WTC11 (cell line): ENCODE measurements at regions not wholly inside any gene's neighbourhood (a gene's known extent, or its start where the extent isn't known, plus 50 kb on each side); places are given as distances from the start of the nearest gene placed in this dataset.

Experiments
- ATAC-seq: fragments of 200-7000 bp; cut with Tn5 transposase; 2 replicates; pipeline ENCODE4 v1.10.0; 2021; ENCODE audit warnings: mild to moderate bottlenecking, moderate library complexity
- CTCF ChIA-PET: fragments of 300-600 bp; sonication (Branson Sonifier 250); formaldehyde crosslinking; loops from one replicate; lab custom pipeline; 2021; ENCODE audit warnings: antibody characterized with exemption; lab: Charles Lee
- POLR2A ChIA-PET: fragments of 350-600 bp; sonication (Branson Sonifier 250); formaldehyde crosslinking; loops from one replicate; lab custom pipeline; 2021; ENCODE audit warnings: antibody characterized with exemption; lab: Charles Lee
- DNase-seq: peaks from one replicate; pipeline ENCODE4 v3.0.0; 2021; ENCODE audit warnings: low spot score
- H3K27ac Mint-ChIP-seq: 2 replicates; pipeline ENCODE4 v1.8.0; 2021; ENCODE audit warnings: mixed read lengths
- H3K27me3 Mint-ChIP-seq: 2 replicates; pipeline ENCODE4 v1.8.0; 2021; ENCODE audit warnings: low read depth, mild to moderate bottlenecking, moderate library complexity, mixed read lengths
- H3K36me3 Mint-ChIP-seq: 2 replicates; pipeline ENCODE4 v1.8.0; 2021; ENCODE audit warnings: mixed read lengths
- H3K4me1 Mint-ChIP-seq: 2 replicates; pipeline ENCODE4 v1.8.0; 2022; ENCODE audit warnings: mixed read lengths
- H3K4me3 Mint-ChIP-seq: 2 replicates; pipeline ENCODE4 v1.8.0; 2021; ENCODE audit warnings: mild to moderate bottlenecking, moderate library complexity, mixed read lengths
- H3K9me3 Mint-ChIP-seq: 2 replicates; pipeline ENCODE4 v1.8.0; 2021; ENCODE audit warnings: mixed read lengths
- ATF1 ChIP-seq: sonication (generic); formaldehyde crosslinking; IDR thresholded peaks from 2 replicates; pipeline ENCODE4 v1.8.1; 2023; ENCODE audit warnings: mild to moderate bottlenecking, moderate library complexity, missing genetic modification reagents
- ATF3 ChIP-seq: sonication (generic); formaldehyde crosslinking; conservative IDR thresholded peaks from 2 replicates; pipeline ENCODE4 v1.8.1; 2022; ENCODE audit warnings: mild to moderate bottlenecking, missing genetic modification reagents
- GRHL2 ChIP-seq: fragments of 250-450 bp; sonication (Bioruptor Pico); IDR thresholded peaks from 2 replicates; pipeline ENCODE4 v1.8.0; 2022; ENCODE audit warnings: mild to moderate bottlenecking, moderate library complexity; ENCODE audit not compliant: insufficient replicate concordance, severe bottlenecking
- GTF2I ChIP-seq: fragments of 250-450 bp; sonication (Bioruptor Pico); conservative IDR thresholded peaks from 2 replicates; pipeline ENCODE4 v1.4.0; 2021; ENCODE audit warnings: mild to moderate bottlenecking
- HMGA2 ChIP-seq: fragments of 250-450 bp; sonication (Bioruptor Pico); IDR thresholded peaks from 2 replicates; pipeline ENCODE4 v1.4.0; 2021; ENCODE audit warnings: mild to moderate bottlenecking, moderate library complexity
- IRF1 ChIP-seq: sonication (generic); formaldehyde crosslinking; IDR thresholded peaks from 2 replicates; pipeline ENCODE4 v1.8.0; 2023; ENCODE audit warnings: missing genetic modification reagents
- JAZF1 ChIP-seq: fragments of 250-450 bp; sonication (Bioruptor Pico); IDR thresholded peaks from 2 replicates; pipeline ENCODE4 v1.9.0; 2021; ENCODE audit warnings: moderate library complexity, mild to moderate bottlenecking, inconsistent platforms
- MYBL2 ChIP-seq: sonication (generic); formaldehyde crosslinking; IDR thresholded peaks from 2 replicates; pipeline ENCODE4 v1.8.1; 2023; ENCODE audit warnings: mild to moderate bottlenecking, moderate library complexity, missing genetic modification reagents
- NR1H2 ChIP-seq: sonication (generic); formaldehyde crosslinking; IDR thresholded peaks from 2 replicates; pipeline ENCODE4 v1.9.0; 2021; ENCODE audit warnings: mild to moderate bottlenecking, moderate library complexity, missing genetic modification reagents
- NR2C2 ChIP-seq: sonication (generic); formaldehyde crosslinking; IDR thresholded peaks from 2 replicates; pipeline ENCODE4 v1.8.0; 2022; ENCODE audit warnings: mild to moderate bottlenecking, missing genetic modification reagents
- OVOL2 ChIP-seq: fragments of 250-450 bp; sonication (Bioruptor Pico); IDR thresholded peaks from 2 replicates; pipeline ENCODE4 v1.9.0; 2021; ENCODE audit warnings: mild to moderate bottlenecking, borderline replicate concordance
- PREB ChIP-seq: sonication (generic); formaldehyde crosslinking; IDR thresholded peaks from 2 replicates; pipeline ENCODE4 v1.8.1; 2022; ENCODE audit warnings: mild to moderate bottlenecking, missing genetic modification reagents, moderate library complexity, borderline replicate concordance
- RORB ChIP-seq: fragments of 250-450 bp; sonication (Bioruptor Pico); IDR thresholded peaks from 2 replicates; pipeline ENCODE4 v1.9.0; 2021; ENCODE audit warnings: mild to moderate bottlenecking
- ZNF138 ChIP-seq: sonication (generic); formaldehyde crosslinking; conservative IDR thresholded peaks from 2 replicates; pipeline ENCODE4 v1.8.1; 2022; ENCODE audit warnings: mild to moderate bottlenecking, moderate library complexity, missing genetic modification reagents
- ZNF219 ChIP-seq: sonication (generic); formaldehyde crosslinking; IDR thresholded peaks from 2 replicates; pipeline ENCODE4 v1.8.0; 2023; ENCODE audit warnings: missing genetic modification reagents, mild to moderate bottlenecking, borderline replicate concordance
- ZNF232 ChIP-seq: sonication (generic); formaldehyde crosslinking; IDR thresholded peaks from 2 replicates; pipeline ENCODE4 v1.8.0; 2022; ENCODE audit warnings: mild to moderate bottlenecking, missing genetic modification reagents
- ZNF263 ChIP-seq: sonication (generic); formaldehyde crosslinking; IDR thresholded peaks from 2 replicates; pipeline ENCODE4 v1.8.1; 2022; ENCODE audit warnings: low read depth, mild to moderate bottlenecking, moderate library complexity, missing genetic modification reagents
- ZNF281 ChIP-seq: sonication (generic); formaldehyde crosslinking; IDR thresholded peaks from 2 replicates; pipeline ENCODE4 v1.8.0; 2023; ENCODE audit warnings: mild to moderate bottlenecking, missing genetic modification reagents
- ZNF416 ChIP-seq: fragments of 250-450 bp; sonication (Bioruptor Pico); IDR thresholded peaks from 2 replicates; pipeline ENCODE4 v1.9.0; 2021; ENCODE audit warnings: mild to moderate bottlenecking, inconsistent platforms
- TF ChIP-seq, protein P1 (sequence below): fragments of 250-450 bp; sonication (Bioruptor Pico); IDR thresholded peaks from 2 replicates; pipeline ENCODE4 v1.8.0; 2021; ENCODE audit warnings: mild to moderate bottlenecking
- TF ChIP-seq, protein P2 (sequence below): sonication (generic); formaldehyde crosslinking; IDR thresholded peaks from 2 replicates; pipeline ENCODE4 v1.8.1; 2023; ENCODE audit warnings: mild to moderate bottlenecking, missing genetic modification reagents, borderline replicate concordance
- TF ChIP-seq, protein P3 (sequence below): sonication (generic); formaldehyde crosslinking; IDR thresholded peaks from 2 replicates; pipeline ENCODE4 v1.8.1; 2022; ENCODE audit warnings: low read depth, missing genetic modification reagents, borderline replicate concordance
- TF ChIP-seq, protein P4 (sequence below): sonication (generic); formaldehyde crosslinking; IDR thresholded peaks from 2 replicates; pipeline ENCODE4 v1.8.1; 2023; ENCODE audit warnings: mild to moderate bottlenecking, missing genetic modification reagents, moderate library complexity

DNA sequence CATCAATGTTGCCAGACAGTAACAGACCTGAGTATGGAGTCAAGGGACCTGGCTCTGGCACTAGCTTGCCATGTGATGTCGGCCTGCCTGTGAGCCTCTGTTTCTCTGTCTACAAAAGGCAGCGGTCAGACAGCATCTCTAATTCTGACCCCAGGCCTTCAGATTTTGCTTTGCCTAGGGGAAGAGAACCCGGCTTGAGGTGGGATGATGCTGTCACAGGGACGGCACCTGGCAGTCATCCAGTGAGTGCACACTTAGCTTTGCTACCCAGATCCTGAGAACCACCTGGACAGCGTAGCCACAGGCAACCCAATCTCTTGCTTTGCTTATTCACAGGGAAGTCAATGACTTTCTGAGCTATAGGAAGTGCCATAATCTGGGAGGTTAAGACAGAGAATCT is 135.2 kb upstream of the SALL1 start:
- Mint-ChIP-seq H3K27me3 (no peaks in the 10 kb centered on the region), H3K9me3 (peaks cover 7% of the 10 kb centered on the region), H3K4me3 (no peak overlapping the region), H3K27ac (no peak overlapping the region), H3K4me1 (peaks cover 32% of the 10 kb centered on the region), H3K36me3 (no peaks in the 10 kb centered on the region)
- CTCF ChIA-PET, result no interaction called here
- DNase-seq (no peak), ATAC-seq (no peak)
- POLR2A ChIA-PET, result no interaction called here
- TF ChIP-seq, protein P1, sequence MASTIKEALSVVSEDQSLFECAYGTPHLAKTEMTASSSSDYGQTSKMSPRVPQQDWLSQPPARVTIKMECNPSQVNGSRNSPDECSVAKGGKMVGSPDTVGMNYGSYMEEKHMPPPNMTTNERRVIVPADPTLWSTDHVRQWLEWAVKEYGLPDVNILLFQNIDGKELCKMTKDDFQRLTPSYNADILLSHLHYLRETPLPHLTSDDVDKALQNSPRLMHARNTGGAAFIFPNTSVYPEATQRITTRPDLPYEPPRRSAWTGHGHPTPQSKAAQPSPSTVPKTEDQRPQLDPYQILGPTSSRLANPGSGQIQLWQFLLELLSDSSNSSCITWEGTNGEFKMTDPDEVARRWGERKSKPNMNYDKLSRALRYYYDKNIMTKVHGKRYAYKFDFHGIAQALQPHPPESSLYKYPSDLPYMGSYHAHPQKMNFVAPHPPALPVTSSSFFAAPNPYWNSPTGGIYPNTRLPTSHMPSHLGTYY, result no peak
- TF ChIP-seq OVOL2 (CRISPR knock-in tag) (no peak), RORB (CRISPR knock-in tag) (no peak), ATF1 (no peak), HMGA2 (CRISPR knock-in tag) (no peak), ZNF138 (CRISPR knock-in tag) (no peak), ZNF219 (CRISPR knock-in tag) (no peak), ZNF232 (no peak), PREB (CRISPR knock-in tag) (no peak), IRF1 (CRISPR knock-in tag) (no peak), NR2C2 (no peak), NR1H2 (CRISPR knock-in tag) (no peak)
- TF ChIP-seq, protein P2, sequence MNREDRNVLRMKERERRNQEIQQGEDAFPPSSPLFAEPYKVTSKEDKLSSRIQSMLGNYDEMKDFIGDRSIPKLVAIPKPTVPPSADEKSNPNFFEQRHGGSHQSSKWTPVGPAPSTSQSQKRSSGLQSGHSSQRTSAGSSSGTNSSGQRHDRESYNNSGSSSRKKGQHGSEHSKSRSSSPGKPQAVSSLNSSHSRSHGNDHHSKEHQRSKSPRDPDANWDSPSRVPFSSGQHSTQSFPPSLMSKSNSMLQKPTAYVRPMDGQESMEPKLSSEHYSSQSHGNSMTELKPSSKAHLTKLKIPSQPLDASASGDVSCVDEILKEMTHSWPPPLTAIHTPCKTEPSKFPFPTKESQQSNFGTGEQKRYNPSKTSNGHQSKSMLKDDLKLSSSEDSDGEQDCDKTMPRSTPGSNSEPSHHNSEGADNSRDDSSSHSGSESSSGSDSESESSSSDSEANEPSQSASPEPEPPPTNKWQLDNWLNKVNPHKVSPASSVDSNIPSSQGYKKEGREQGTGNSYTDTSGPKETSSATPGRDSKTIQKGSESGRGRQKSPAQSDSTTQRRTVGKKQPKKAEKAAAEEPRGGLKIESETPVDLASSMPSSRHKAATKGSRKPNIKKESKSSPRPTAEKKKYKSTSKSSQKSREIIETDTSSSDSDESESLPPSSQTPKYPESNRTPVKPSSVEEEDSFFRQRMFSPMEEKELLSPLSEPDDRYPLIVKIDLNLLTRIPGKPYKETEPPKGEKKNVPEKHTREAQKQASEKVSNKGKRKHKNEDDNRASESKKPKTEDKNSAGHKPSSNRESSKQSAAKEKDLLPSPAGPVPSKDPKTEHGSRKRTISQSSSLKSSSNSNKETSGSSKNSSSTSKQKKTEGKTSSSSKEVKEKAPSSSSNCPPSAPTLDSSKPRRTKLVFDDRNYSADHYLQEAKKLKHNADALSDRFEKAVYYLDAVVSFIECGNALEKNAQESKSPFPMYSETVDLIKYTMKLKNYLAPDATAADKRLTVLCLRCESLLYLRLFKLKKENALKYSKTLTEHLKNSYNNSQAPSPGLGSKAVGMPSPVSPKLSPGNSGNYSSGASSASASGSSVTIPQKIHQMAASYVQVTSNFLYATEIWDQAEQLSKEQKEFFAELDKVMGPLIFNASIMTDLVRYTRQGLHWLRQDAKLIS (CRISPR knock-in tag), result no peak

- ChIA-PET CTCF (no interaction called here), POLR2A (no interaction called here)
- Mint-ChIP-seq H3K4me1 (peaks cover 2% of the 10 kb centered on the region; the same call in 1 of the 2 replicates), H3K36me3 (peaks cover 10% of the 10 kb centered on the region), H3K9me3 (peaks cover 33% of the 10 kb centered on the region), H3K27ac (no peak overlapping the region), H3K4me3 (no peak overlapping the region), H3K27me3 (peaks cover 7% of the 10 kb centered on the region; the same call in 1 of the 2 replicates)
- TF ChIP-seq ATF3 (CRISPR knock-in tag) (no peak), JAZF1 (no peak), MYBL2 (no peak), ZNF281 (CRISPR knock-in tag) (no peak), GRHL2 (CRISPR knock-in tag) (no peak), ZNF416 (CRISPR knock-in tag) (no peak), ZNF263 (CRISPR knock-in tag) (no peak), GTF2I (CRISPR knock-in tag) (no peak)
- TF ChIP-seq, protein P3, sequence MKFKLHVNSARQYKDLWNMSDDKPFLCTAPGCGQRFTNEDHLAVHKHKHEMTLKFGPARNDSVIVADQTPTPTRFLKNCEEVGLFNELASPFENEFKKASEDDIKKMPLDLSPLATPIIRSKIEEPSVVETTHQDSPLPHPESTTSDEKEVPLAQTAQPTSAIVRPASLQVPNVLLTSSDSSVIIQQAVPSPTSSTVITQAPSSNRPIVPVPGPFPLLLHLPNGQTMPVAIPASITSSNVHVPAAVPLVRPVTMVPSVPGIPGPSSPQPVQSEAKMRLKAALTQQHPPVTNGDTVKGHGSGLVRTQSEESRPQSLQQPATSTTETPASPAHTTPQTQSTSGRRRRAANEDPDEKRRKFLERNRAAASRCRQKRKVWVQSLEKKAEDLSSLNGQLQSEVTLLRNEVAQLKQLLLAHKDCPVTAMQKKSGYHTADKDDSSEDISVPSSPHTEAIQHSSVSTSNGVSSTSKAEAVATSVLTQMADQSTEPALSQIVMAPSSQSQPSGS, result no peak
- TF ChIP-seq, protein P4, sequence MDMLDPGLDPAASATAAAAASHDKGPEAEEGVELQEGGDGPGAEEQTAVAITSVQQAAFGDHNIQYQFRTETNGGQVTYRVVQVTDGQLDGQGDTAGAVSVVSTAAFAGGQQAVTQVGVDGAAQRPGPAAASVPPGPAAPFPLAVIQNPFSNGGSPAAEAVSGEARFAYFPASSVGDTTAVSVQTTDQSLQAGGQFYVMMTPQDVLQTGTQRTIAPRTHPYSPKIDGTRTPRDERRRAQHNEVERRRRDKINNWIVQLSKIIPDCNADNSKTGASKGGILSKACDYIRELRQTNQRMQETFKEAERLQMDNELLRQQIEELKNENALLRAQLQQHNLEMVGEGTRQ (CRISPR knock-in tag), result no peak
- ATAC-seq (no peak), DNase-seq (no peak)
These were observed 125.3 kb upstream of the SALL1 start for GRCh38 chr16:51276336-51276735.
